ENCODE measurements at regions not wholly inside any gene's neighbourhood (a gene's known extent, or its start where the extent isn't known, plus 50 kb on each side); places are given as distances from the start of the nearest gene placed in this dataset.

DNA sequence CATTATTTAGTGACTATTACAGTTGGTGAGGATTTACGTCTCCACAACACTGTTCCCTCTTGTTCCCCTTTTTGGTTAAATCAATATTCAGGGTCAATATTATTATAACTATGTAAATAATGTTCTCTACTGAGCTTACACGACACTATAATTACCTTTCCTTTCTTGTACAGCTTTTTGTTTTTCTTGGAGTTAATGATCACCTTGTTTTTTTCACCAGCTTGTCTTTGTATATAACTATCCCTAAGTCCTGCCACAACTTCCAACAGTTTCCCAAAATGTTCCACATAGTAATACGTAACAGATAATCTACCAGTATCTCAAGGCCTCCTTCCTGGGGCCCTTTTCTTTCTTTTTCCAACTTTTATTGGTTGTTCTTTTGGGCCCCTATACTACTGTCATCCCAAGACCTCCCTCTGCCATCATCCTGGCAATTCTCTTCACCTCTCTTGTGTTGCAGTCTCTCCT lies 142.0 kb upstream of the SOX4 start:
- Histone ChIP-seq H3K36me3 (ENCODE audit: control insufficient read depth, insufficient read depth, low read length) (no peaks in the 10 kb centered on the region), H3K27ac (ENCODE audit: low read depth, low read length) (no peak overlapping the region), H3K4me1 (ENCODE audit: control insufficient read depth, insufficient read depth, low read length) (peaks cover 11% of the 10 kb centered on the region), H3K9ac (ENCODE audit: extremely low read depth, low read length, poor library complexity, severe bottlenecking) (no peak overlapping the region), H3K4me3 (ENCODE audit: low read length) (no peak overlapping the region), H3K27me3 (ENCODE audit: control insufficient read depth, insufficient read depth, low read length, poor library complexity, severe bottlenecking) (no peaks in the 10 kb centered on the region), H3K9me3 (ENCODE audit: control insufficient read depth, low read length) (no peaks in the 10 kb centered on the region)
- Mint-ChIP-seq H3K36me3 (ENCODE audit: low read depth) (no peaks in the 10 kb centered on the region), H3K4me3 (no peak overlapping the region), H3K9me3 (no peaks in the 10 kb centered on the region), H3K27ac (no peak overlapping the region), H3K27me3 (ENCODE audit: insufficient read depth) (peaks cover 4% of the 10 kb centered on the region), H3K4me1 (peaks cover 36% of the 10 kb centered on the region)
- 0 to 61% methylated on average over 1 to 3 of the region's 3 CpGs for WGBS, 2 experiments (ENCODE audit: insufficient coverage in 1 of 2, insufficient read length in 1 of 2)
- DNase-seq: no peak
- TF ChIP-seq, protein P1, sequence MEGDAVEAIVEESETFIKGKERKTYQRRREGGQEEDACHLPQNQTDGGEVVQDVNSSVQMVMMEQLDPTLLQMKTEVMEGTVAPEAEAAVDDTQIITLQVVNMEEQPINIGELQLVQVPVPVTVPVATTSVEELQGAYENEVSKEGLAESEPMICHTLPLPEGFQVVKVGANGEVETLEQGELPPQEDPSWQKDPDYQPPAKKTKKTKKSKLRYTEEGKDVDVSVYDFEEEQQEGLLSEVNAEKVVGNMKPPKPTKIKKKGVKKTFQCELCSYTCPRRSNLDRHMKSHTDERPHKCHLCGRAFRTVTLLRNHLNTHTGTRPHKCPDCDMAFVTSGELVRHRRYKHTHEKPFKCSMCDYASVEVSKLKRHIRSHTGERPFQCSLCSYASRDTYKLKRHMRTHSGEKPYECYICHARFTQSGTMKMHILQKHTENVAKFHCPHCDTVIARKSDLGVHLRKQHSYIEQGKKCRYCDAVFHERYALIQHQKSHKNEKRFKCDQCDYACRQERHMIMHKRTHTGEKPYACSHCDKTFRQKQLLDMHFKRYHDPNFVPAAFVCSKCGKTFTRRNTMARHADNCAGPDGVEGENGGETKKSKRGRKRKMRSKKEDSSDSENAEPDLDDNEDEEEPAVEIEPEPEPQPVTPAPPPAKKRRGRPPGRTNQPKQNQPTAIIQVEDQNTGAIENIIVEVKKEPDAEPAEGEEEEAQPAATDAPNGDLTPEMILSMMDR (conservative IDR thresholded peaks at IDR 0.05): no peak

DNA sequence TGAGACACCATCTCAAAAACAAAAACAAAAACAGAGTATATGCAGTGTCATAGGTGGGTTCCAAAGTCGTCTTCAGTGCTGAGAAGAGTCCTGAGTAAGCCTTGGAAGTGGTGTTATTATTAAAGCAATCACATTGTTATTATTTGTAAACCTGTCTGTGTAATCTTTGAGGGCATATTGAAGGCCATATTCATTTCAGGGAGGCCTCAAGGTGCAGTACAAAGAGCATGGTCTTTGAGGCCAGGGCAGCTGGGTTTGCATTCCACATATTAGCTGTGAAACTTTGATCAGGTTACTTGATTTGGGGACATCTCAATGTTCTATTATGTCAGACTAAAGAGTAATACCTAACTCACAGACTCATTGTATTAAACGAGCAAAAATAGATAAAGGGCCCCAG lies 139.3 kb upstream of the SOX4 start:
- Mint-ChIP-seq H3K9me3 (no peaks in the 10 kb centered on the region), H3K4me3 (no peak overlapping the region), H3K36me3 (ENCODE audit: low read depth) (no peaks in the 10 kb centered on the region), H3K4me1 (peaks cover 26% of the 10 kb centered on the region), H3K27me3 (ENCODE audit: insufficient read depth) (peaks cover 2% of the 10 kb centered on the region), H3K27ac (no peak overlapping the region)
- Histone ChIP-seq H3K27me3 (ENCODE audit: control insufficient read depth, insufficient read depth, low read length, poor library complexity, severe bottlenecking) (no peaks in the 10 kb centered on the region), H3K4me3 (ENCODE audit: low read length) (no peak overlapping the region), H3K9me3 (ENCODE audit: control insufficient read depth, low read length) (no peaks in the 10 kb centered on the region), H3K27ac (ENCODE audit: low read depth, low read length) (no peak overlapping the region), H3K36me3 (ENCODE audit: control insufficient read depth, insufficient read depth, low read length) (no peaks in the 10 kb centered on the region), H3K4me1 (ENCODE audit: control insufficient read depth, insufficient read depth, low read length) (peaks cover 11% of the 10 kb centered on the region), H3K9ac (ENCODE audit: extremely low read depth, low read length, poor library complexity, severe bottlenecking) (no peak overlapping the region)
- TF ChIP-seq, protein P1 (conservative IDR thresholded peaks at IDR 0.05): no peak
- DNase-seq: no peak
- WGBS, 2 experiments (ENCODE audit: insufficient coverage in 1 of 2, insufficient read length in 1 of 2): 81 to 100% methylated on average over 1 to 2 of the region's 2 CpGs

DNA sequence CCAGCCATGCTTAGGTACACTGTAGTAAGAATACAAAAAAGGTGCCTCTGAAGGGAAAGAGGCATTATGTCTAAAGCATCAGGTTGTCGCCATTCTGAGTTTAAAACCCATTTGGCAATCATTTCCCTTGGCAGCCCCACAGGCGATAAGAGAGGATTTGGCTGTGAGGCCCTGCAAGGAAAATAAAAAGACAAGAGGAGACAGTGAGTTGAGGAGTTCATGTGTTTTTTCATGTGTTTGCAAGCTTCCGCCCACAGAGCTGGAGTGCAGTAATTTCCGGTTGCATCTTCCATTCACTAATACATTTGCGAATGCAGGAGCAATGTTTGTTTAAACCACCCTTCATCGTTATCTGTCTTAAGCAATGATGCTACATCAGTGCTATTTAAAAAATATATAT lies 138.5 kb upstream of the SOX4 start:
- H3K4me1 ChIP-seq (ENCODE audit: control insufficient read depth, insufficient read depth, low read length): peaks cover 7% of the 10 kb centered on the region
- no peaks in the 10 kb centered on the region for H3K36me3 ChIP-seq (ENCODE audit: control insufficient read depth, insufficient read depth, low read length)
- Mint-ChIP-seq H3K9me3 (no peaks in the 10 kb centered on the region), H3K4me3 (no peak overlapping the region), H3K27me3 (ENCODE audit: insufficient read depth) (peaks cover 4% of the 10 kb centered on the region), H3K36me3 (ENCODE audit: low read depth) (no peaks in the 10 kb centered on the region), H3K4me1 (peaks cover 19% of the 10 kb centered on the region), H3K27ac (no peak overlapping the region)
- no peak for DNase-seq
- no peaks in the 10 kb centered on the region for H3K9me3 ChIP-seq (ENCODE audit: control insufficient read depth, low read length)
- H3K4me3 ChIP-seq (ENCODE audit: low read length): no peak overlapping the region
- no peaks in the 10 kb centered on the region for H3K27me3 ChIP-seq (ENCODE audit: control insufficient read depth, insufficient read depth, low read length, poor library complexity, severe bottlenecking)
- 94 to 95% methylated on average over 6 of the region's 6 CpGs for WGBS, 2 experiments (ENCODE audit: insufficient coverage in 1 of 2, insufficient read length in 1 of 2)
- TF ChIP-seq, protein P1 (conservative IDR thresholded peaks at IDR 0.05): no peak
- H3K27ac ChIP-seq (ENCODE audit: low read depth, low read length): no peak overlapping the region
- no peak overlapping the region for H3K9ac ChIP-seq (ENCODE audit: extremely low read depth, low read length, poor library complexity, severe bottlenecking)

Measured in endodermal cell (in vitro differentiated cells).